ENCODE measurements at regions not wholly inside any gene's neighbourhood (a gene's known extent, or its start where the extent isn't known, plus 50 kb on each side); places are given as distances from the start of the nearest gene placed in this dataset.
"Not testable (repeated sequence)": the region's sequence is repeated elsewhere in the genome, so short reads cannot be mapped to it uniquely, and the experiment has no call there.

DNA sequence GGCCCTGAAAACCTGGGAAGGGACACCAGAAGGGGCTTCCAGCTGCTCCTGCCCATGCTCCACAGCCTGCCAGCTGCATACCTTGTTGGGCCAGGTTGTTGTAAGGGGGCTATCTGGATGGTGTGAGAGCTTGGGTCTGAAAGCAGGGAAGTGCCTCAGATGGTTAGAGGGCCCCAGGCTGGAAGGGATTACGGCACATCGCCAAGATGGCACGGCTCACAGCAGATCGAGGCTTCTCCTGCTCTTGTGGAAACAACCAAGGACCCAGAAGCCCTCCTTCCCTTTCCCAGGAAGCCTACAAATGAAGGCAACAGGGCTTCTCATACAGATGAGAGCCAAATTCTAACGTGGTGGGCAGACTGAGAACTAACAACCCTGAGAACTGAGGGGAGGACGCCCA is 121.7 kb upstream of the ADCY2 start:
- no peak for DNase-seq (ENCODE audit: low spot score)

DNA sequence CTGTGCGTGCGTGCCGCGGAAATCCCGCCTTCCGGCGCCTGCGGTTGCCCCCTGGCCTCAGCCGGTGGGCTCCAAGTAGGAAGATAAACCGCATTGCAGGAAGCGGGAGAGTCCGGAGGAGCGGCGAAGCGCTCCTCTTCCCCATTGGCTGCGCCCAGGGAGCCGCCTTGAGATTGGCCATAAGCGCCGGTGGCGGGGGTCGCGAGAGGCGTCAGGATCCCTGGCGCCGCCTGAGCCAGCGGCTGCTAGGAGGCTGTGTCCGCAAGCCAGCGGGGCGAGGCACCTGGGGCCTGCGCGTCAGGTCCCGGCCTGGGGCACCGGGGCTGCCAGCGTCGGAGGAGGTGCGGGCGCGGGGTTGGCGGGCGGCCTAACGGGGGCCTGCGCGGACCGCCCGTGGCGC is 106.3 kb upstream of the ADCY2 start:
- not testable (repeated sequence) for DNase-seq (ENCODE audit: low spot score)

DNA sequence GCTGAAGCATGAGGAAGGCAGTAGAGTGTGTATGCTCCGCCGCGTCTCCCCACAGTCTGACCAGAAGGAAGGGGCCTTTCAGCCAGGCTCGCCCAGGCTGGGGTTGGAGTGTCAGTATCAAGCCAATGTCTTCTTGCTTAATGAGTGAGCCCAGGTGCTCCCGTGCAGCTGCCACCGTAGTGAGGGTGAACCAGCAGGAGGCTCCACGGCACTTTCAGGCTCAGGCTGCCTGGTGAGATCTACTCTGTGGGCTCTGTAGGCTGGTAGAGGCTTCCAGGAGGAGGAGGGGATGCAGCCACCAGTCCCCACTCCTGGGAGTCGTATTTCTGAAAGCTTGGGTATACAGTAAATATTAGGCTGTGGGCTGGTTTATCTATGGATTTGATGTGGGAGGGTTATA is 98.1 kb upstream of the ADCY2 start:
- not testable (repeated sequence) for DNase-seq (ENCODE audit: low spot score)

DNA sequence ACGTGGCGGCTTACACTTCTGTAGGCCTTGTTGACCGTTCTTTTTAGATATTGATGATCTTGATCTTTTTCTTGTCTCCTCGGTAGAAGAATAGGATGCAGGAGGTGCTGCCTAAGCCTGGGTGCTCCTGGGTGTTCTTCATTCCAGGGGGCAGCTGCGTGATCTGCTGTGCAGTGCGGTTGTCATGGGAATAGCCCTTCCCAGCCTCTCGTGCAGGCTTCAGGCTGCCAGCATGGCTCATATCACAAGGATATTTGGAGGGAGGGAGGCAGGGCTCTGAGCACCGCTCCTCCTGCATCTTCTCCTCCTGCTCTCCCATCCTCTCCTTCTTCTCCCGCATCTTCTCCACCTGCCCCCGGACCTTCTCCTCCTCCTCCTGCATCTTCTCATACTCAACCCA is 96.2 kb upstream of the ADCY2 start:
- not testable (repeated sequence) for DNase-seq (ENCODE audit: low spot score)

DNA sequence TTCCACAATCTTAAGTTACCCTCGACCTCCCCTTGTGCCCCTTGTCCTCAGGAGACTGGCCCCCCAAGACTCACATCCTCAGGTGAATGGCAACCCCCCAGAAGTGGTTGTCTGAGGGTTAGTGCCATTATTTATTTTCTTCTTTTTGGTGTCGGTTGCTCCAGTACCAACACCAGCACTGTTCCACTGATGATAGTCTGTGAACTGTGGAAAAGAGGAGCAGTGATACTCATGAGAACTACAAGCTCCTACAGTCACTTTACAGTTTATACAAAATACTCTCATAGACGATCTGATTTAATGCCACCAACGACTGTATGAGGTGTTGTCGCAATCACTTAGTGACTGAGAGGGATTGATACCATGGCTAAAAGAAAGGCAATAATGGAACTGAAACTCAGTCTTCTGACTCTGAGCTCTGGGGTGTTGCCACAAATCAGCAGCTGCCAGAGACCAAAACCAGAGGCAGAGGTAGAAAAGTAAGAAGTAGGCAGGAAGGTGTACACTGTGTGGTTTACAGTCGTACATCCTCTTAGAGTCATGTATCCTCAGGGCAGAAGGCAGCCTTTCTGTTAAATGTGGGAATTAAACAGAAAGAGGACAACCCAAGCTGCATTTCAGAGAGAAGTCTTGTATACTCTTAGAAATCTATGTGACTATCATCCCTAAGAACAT is 90.8 kb upstream of the ADCY2 start:
- not testable (repeated sequence) for DNase-seq (ENCODE audit: low spot score)

DNA sequence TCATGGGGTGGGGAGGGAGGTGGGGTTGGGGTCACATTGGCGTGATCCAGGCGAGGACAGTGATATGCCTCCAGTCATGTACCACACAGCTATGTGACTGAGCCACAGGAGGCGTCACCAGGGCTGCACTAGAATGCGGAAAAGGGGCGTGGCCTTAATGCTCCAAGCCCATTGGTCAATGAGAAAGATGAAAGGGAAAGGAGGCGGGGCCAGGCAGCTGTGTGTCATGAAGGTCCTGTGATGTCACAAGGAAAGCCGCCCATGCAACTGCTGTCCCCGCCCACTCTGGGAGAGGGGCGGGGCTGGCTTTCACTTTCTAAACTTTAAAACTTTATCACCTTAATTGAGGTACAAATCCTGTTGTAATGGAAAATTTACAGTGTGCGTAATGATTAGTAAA is 89.4 kb upstream of the ADCY2 start:
- not testable (repeated sequence) for DNase-seq (ENCODE audit: low spot score)

DNA sequence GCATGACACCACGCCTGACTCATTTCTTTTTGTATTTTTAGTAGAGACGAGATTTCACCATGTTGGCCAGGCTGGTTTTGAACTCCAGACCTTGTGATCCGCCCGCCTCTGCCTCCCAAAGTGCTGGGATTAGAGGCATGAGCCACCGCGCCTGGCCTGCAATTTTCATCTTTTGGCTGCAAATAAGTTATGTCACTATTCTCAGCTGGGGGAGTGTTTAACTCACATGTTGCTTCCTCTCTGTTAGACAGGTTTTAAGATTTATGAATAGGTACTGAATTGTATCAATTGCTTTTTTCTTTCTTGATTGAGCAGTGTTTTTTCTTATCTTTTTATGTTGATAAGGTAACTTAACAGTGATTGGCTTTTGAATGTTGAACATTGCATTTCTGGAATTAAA is 88.2 kb upstream of the ADCY2 start:
- not testable (repeated sequence) for DNase-seq (ENCODE audit: low spot score)

DNA sequence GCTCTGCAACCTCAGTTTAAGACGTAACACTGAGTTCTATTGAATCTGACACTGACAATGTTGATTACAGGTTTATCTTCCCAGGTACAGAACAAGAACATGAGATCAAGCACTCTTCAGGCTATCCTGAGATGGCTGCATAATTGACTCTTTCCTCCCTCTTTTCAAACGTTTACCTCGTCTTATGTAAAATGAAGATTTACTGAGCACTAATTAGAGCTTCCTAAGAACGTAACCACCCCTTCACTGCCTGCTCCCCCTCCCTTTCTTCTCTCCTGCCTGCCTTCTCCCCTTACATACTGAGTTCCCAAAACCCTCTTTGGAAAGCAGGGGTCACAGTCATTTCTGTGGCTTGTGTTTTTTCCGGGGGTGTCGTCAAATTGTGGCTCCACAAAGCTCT is 86.2 kb upstream of the ADCY2 start:
- not testable (repeated sequence) for DNase-seq (ENCODE audit: low spot score)

DNA sequence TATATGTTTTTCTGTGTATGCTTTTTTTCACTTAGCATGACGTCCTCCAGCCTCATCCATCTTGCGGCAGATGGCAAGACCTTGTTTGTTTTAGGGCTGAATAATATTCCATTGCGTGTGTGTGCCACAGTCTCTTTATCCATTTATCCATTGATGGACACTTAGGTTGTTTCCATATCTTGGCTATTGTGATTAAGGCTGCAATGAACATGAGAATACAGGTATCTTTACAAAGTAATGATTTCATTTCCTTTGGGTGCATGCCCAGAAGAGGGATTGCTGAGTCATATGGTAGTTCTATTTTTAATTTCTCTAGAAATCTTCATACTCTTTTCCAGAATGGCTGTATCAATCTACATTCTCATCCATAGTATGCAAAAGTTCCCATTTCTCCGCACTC is 85.3 kb upstream of the ADCY2 start:
- not testable (repeated sequence) for DNase-seq (ENCODE audit: low spot score)

DNA sequence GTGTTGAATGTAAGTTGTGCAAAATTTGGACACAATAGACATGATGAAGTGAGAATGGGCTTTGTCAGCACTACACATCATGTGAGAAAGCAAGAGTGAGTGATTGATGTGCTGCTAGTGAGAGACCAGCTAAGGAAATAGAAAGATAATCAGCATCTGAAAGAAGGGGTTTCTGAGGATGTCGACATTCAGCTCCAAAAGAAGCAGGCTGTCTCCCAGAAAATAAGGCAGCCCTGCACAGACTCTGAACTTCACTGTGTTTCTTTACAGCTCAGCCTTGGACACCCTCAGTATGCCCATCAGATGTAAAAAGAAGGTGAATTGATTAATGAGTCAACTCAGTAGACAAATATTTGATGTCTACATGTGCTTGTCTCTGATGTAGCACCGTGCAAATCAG is 80.8 kb upstream of the ADCY2 start:
- DNase-seq (ENCODE audit: low spot score) = no peak

DNA sequence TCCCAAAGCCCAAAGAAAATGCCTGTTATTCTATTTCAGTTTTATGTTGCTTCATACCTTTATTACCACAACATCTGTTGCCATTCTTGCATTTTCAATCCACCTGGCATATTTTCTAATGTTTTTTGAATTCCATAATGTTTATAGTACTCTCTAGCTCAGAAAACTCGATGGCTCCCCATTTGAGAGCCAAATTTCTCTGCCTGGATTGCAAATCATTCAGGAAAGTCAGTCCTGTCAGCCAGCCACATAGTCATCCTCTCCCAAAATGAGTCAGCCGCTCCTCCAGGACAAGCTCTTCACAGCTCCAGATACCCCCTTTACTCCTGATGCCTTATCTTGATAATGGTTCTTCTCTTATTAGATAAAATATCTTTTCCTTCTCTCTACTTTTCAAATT is 78.2 kb upstream of the ADCY2 start:
- DNase-seq (ENCODE audit: low spot score) = no peak

DNA sequence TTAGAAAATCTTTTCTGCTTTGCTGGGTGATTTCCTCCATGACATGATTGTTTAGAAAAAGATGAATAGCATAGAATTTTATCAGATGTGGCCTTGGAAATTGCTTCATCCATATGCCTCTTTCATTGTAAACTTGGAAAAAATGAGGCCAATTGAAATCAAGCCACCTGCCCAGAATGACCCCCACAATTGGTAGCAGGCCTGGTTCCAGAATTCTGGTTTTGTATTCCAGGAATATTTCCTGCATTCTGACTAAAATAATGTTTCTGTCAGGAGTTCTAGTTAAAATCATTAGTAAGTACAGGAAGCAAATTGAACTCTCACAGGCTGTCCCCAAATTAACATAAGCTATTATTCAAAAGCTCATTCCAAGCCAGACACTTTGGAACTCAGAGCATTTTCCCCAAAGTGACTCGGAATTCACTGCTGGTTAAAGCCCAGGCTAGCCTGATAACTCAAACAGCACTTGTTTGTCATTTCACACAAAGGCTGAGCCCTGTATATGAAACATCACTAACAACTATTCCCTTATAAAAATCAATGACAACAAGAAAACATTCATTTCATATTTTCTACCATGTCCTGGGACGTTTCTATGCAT is 75.1 kb upstream of the ADCY2 start:
- DNase-seq (ENCODE audit: low spot score) = no peak

DNA sequence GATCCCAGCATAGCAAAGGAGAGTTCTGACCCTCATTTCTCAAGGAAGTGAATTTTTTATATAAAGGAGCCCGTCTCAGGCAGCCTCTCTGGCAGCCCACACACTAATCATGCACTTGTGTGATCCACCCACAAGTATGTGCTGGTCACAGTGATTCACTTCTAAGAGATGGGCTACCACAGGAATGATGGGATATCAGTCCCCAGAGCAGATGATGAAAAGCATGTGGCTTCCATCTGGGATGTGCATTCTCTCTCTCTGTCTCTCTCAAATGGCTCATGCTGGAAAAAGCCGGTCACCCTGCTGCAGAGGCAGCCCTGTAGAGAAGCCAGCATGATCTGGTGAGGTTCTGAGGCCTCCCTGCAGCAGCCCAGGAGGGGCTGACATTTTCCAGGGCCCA is 74.2 kb upstream of the ADCY2 start:
- no peak for DNase-seq (ENCODE audit: low spot score)

DNA sequence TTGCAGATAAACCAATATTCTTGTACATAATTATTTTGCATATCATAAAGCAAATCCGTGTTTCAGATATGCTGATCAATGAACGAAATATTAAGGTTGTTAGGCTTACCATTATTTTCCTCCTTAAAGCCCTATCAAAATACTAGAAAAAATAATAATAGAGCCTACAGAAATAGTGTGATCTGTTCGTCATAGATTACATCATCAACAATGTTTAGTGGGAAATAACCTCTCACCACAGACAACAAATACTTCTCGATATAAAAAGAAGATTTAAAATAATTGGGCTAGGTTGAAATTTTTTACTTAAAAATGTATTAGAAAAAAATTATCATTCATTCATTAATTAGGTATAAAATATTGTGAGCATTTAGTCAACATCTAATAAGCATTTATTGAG is 71.0 kb upstream of the ADCY2 start:
- DNase-seq (ENCODE audit: low spot score) = no peak

DNA sequence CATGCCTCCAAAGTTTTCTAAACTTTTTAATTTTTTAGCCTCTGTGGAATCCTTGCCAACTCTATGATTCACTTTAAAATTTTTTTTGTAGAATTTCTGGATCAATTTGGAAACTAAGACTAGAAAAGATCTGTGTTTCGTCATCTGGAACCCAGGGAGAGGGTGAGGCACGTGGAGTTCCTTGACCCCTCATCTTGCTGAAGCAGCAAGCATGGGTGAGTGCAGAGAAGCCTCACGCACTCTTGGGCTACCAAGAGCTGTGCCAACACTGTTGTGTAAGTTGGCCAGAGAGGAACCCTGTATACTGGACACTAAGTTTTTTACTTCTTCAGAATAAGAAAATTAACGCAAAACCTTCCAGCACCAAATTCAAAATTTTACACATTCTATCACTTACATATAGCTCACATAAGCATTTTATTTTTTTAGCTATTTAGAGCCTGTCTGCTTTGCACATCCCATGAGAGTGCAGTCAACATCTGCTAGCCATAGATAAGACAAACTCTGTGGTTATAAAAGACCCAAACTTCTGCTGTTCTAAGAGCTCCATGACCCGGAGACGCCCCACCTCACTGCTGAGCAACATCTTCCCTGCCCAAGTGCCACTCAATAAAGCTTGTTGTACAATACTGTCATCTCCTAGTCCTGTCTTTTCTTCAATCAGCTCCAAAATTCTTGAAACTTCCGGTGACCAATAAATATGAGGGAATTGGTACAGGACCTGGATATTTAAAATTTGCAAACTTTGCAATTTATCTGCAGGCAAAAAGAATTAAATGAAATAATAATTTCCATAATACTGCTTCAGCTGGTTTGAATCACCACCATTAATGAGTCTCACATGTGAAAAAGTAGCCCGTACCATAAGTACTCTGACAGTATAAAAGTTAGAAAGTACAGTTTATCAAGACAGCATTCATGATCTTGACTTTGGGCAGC is 69.7 kb upstream of the ADCY2 start:
- DNase-seq (ENCODE audit: low spot score) = no peak

DNA sequence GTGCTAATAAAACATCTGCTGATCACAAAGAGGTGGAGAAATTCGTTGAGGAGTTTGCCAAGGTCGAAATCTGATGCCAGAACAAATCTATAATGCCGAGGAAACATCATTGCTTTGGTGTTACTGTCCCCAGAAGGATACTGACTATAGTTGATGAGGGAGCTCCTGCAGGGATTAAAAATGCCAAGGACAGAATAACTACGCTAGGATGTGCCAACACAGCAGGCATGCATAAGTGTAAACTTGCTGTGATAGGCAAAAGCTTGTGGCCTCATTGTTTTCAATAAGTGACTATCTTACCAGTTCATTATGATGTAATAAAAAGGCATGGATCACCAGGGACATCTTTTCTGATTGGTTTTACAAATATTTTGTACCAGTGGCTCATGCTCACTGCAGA is 66.8 kb upstream of the ADCY2 start:
- no peak for DNase-seq (ENCODE audit: low spot score)

DNA sequence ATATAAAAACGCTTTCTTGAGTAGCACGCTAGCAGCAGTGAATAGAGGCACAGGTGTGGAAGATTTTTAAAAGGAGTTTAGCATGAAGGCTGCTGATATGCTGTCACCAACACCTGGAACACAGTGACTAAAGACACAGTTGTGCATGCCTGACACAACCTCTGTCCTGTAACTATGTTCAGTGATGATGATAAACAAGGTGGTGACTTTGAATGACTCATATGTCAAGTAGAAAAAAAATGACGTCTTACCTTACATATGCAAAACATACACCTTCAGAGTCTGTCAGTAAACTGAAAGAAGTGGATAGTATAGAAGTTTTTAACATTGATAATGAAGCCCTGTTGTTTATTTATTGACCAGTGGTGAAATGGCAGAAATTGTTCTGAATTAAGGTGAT is 66.2 kb upstream of the ADCY2 start:
- DNase-seq (ENCODE audit: low spot score) = no peak

DNA sequence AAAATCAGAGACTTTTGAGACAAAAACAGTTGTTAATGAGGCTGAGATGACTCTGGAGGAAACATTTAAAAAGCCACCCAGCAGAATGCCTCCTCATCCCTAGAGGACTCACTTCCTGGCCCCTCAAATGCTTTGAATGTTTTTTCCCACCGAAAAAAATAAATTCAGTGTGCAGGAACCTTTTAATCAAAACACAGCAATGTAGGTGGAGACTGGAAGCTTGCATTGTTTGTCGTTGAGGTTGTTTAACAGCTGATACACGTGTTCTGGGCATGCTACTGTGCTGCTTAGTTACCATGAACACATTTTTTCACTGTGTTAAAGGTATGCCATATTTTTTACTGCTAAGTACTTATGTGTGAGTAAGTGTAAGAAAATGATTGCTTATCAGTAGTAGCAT is 65.7 kb upstream of the ADCY2 start:
- no peak for DNase-seq (ENCODE audit: low spot score)

DNA sequence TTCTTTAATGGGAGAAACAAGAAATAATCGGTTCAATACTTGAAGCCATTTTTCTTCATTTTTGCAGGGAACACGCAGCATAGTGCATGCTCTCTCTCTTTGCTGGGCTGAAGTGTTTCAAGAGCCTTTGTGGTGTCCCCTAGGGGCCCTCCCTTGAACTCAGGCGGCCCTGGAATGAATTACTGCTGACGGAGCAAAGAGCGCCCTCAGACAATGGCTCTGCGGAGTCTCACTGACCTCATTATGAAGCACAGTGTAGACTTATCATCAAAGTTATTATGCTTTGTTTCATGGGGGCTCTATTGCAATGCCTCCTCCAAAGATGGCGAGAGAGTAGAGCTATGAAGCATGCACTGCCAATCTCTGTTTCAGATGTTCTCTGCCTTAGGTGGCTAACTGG is 64.8 kb upstream of the ADCY2 start:
- no peak for DNase-seq (ENCODE audit: low spot score)

Data from ureter (tissue), 1 donor.